ENCODE measurements at regions not wholly inside any gene's neighbourhood (a gene's known extent, or its start where the extent isn't known, plus 50 kb on each side); places are given as distances from the start of the nearest gene placed in this dataset.
"Not testable (repeated sequence)": the region's sequence is repeated elsewhere in the genome, so short reads cannot be mapped to it uniquely, and the experiment has no call there.

GRCh38 chr2:185014076-185014475 is 415.7 kb downstream of the ZNF804A start:
- no peak overlapping the region for H4K5ac ChIP-seq (ENCODE audit: insufficient read length, low read depth, low read length)
- DNase-seq (ENCODE audit: low read depth in 1 of 2, low spot score in 2 of 2) (no peak), FAIRE-seq (no peak)
- no peaks in the 10 kb centered on the region for H3K23me2 ChIP-seq (ENCODE audit: low read depth, low read length)
- no peak overlapping the region for H3K14ac ChIP-seq (ENCODE audit: insufficient read length)
- no peaks in the 10 kb centered on the region for H4K20me1 ChIP-seq (replicated peaks in 1 of 2; ENCODE audit: control insufficient read depth in 1 of 2, insufficient read depth in 2 of 2, low read length in 2 of 2)
- H3K27me3 ChIP-seq (replicated peaks in 1 of 4; ENCODE audit: control insufficient read depth in 3 of 4, extremely low read depth in 1 of 4, insufficient read depth in 3 of 4, low read length in 3 of 4) = no peaks in the 10 kb centered on the region
- H3K4me3 ChIP-seq (ENCODE audit: extremely low read depth in 1 of 4, insufficient read depth in 2 of 4, low read depth in 3 of 4, low read length in 4 of 4) = no peak overlapping the region
- no peak overlapping the region for H2AK5ac ChIP-seq (ENCODE audit: low read depth, low read length)
- no peak overlapping the region for H3K27ac ChIP-seq (ENCODE audit: low read depth, low read length)
- no peak overlapping the region for H2BK20ac ChIP-seq (ENCODE audit: low read length)
- H3K79me2 ChIP-seq (ENCODE audit: control insufficient read depth in 1 of 2, insufficient read depth in 2 of 2, low read length in 2 of 2) = no peaks in the 10 kb centered on the region
- ChIA-PET POLR2A (ENCODE audit: partially characterized antibody) (interaction anchor here (0.7 kb wide), 1 partner anchor 684 kb away, joined by 3 read pairs; no protein-coding TSS in a partner anchor), CTCF (ENCODE audit: partially characterized antibody) (no interaction called here)
- no peak overlapping the region for H3K56ac ChIP-seq (replicated peaks; ENCODE audit: insufficient read length, low read depth, low read length)
- no peak overlapping the region for H2BK15ac ChIP-seq (ENCODE audit: low read length)
- no peaks in the 10 kb centered on the region; a peak in 2 of 8 replicates for H3K36me3 ChIP-seq (ENCODE audit: control insufficient read depth in 2 of 4, insufficient read depth in 4 of 4, low read length in 3 of 4)
- no peak overlapping the region for H3K4me2 ChIP-seq (ENCODE audit: insufficient read depth in 1 of 2, low read depth in 2 of 2, low read length in 2 of 2)
- H3K9me3 ChIP-seq (ENCODE audit: insufficient read depth in 2 of 2, low read depth in 1 of 2, low read length in 1 of 2) = peaks cover 16 to 21% of the 10 kb centered on the region in 2 experiments
- no peaks in the 10 kb centered on the region for H3K4me1 ChIP-seq (replicated peaks in 1 of 4; ENCODE audit: control insufficient read depth in 3 of 4, insufficient read depth in 4 of 4, low read length in 3 of 4)
- no peak overlapping the region for H3K23ac ChIP-seq (ENCODE audit: insufficient read length)
- H2BK5ac ChIP-seq (ENCODE audit: low read depth, low read length) = no peak overlapping the region
- no peak overlapping the region for H4K8ac ChIP-seq (ENCODE audit: extremely low read depth, insufficient read depth, low read length)
- H3K4ac ChIP-seq (replicated peaks; ENCODE audit: insufficient read length, low read depth, low read length) = no peak overlapping the region
- H3K79me1 ChIP-seq (ENCODE audit: low read depth, low read length) = no peaks in the 10 kb centered on the region
- H3K9ac ChIP-seq (replicated peaks in 1 of 4; ENCODE audit: extremely low read depth in 1 of 4, low read depth in 3 of 4, low read length in 3 of 4) = no peak overlapping the region
- no peak overlapping the region for H2AFZ ChIP-seq (ENCODE audit: low read length)
- TF ChIP-seq GABPA (IDR thresholded peaks at IDR 0.05; ENCODE audit: borderline replicate concordance, insufficient read depth, low read length) = no peak
- no peak for TF ChIP-seq EZH2 (IDR thresholded peaks at IDR 0.05; ENCODE audit: low read depth, low read length, severe bottlenecking)
- no peak for TF ChIP-seq PHF8 (conservative IDR thresholded peaks at IDR 0.05; ENCODE audit: low read depth, low read length)
- H2BK12ac ChIP-seq (ENCODE audit: low read depth, low read length) = no peak overlapping the region
- no peak overlapping the region for H2BK120ac ChIP-seq (replicated peaks; ENCODE audit: low read depth, low read length)
- H4K91ac ChIP-seq (replicated peaks; ENCODE audit: insufficient read length, low read length) = no peak overlapping the region
- H3K18ac ChIP-seq (ENCODE audit: extremely low read depth, low read length) = no peak overlapping the region

- CTCF ChIA-PET (ENCODE audit: partially characterized antibody) = interaction anchor here (0.5 kb wide), 1 partner anchor 18 kb away, joined by 3 read pairs; no protein-coding TSS in a partner anchor
- H3K56ac ChIP-seq (replicated peaks; ENCODE audit: insufficient read length, low read depth, low read length); H3K18ac ChIP-seq (ENCODE audit: extremely low read depth, low read length); FAIRE-seq; H3K14ac ChIP-seq (ENCODE audit: insufficient read length); H2BK12ac ChIP-seq (ENCODE audit: low read depth, low read length); H3K23ac ChIP-seq (ENCODE audit: insufficient read length); H4K8ac ChIP-seq (ENCODE audit: extremely low read depth, insufficient read depth, low read length); H2AFZ ChIP-seq (ENCODE audit: low read length); H4K91ac ChIP-seq (replicated peaks; ENCODE audit: insufficient read length, low read length); POLR2A ChIA-PET (ENCODE audit: partially characterized antibody); DNase-seq (ENCODE audit: low read depth in 1 of 2, low spot score in 2 of 2); H3K4me1 ChIP-seq (replicated peaks in 1 of 4; ENCODE audit: control insufficient read depth in 3 of 4, insufficient read depth in 4 of 4, low read length in 3 of 4); H3K79me1 ChIP-seq (ENCODE audit: low read depth, low read length); H3K9ac ChIP-seq (replicated peaks in 1 of 4; ENCODE audit: extremely low read depth in 1 of 4, low read depth in 3 of 4, low read length in 3 of 4); H3K4me2 ChIP-seq (ENCODE audit: insufficient read depth in 1 of 2, low read depth in 2 of 2, low read length in 2 of 2); H2BK15ac ChIP-seq (ENCODE audit: low read length); H3K23me2 ChIP-seq (ENCODE audit: low read depth, low read length); H3K9me3 ChIP-seq (ENCODE audit: insufficient read depth in 2 of 2, low read depth in 1 of 2, low read length in 1 of 2); H4K5ac ChIP-seq (ENCODE audit: insufficient read length, low read depth, low read length); H2BK5ac ChIP-seq (ENCODE audit: low read depth, low read length); H2AK5ac ChIP-seq (ENCODE audit: low read depth, low read length); H3K27ac ChIP-seq (ENCODE audit: low read depth, low read length); H2BK120ac ChIP-seq (replicated peaks; ENCODE audit: low read depth, low read length); H2BK20ac ChIP-seq (ENCODE audit: low read length); H3K79me2 ChIP-seq (ENCODE audit: control insufficient read depth in 1 of 2, insufficient read depth in 2 of 2, low read length in 2 of 2); H3K4me3 ChIP-seq (ENCODE audit: extremely low read depth in 1 of 4, insufficient read depth in 2 of 4, low read depth in 3 of 4, low read length in 4 of 4); H3K27me3 ChIP-seq (replicated peaks in 1 of 4; ENCODE audit: control insufficient read depth in 3 of 4, extremely low read depth in 1 of 4, insufficient read depth in 3 of 4, low read length in 3 of 4); H4K20me1 ChIP-seq (replicated peaks in 1 of 2; ENCODE audit: control insufficient read depth in 1 of 2, insufficient read depth in 2 of 2, low read length in 2 of 2); H3K36me3 ChIP-seq (ENCODE audit: control insufficient read depth in 2 of 4, insufficient read depth in 4 of 4, low read length in 3 of 4); H3K4ac ChIP-seq (replicated peaks; ENCODE audit: insufficient read length, low read depth, low read length): not testable (repeated sequence)
- WGBS, 2 experiments (ENCODE audit: extremely low coverage in 1 of 2, insufficient coverage in 1 of 2, insufficient read length in 1 of 2, insufficient replicate concordance in 2 of 2, low coverage in 1 of 2, low lambda C conversion rate in 2 of 2, missing lambda C conversion rate in 1 of 2) = 98% methylated on average over 3 of the region's 3 CpGs; no CpG with 5 or more reads in 1 of the 2 experiments
Measured at GRCh38 chr2:185025891-185026290, 427.6 kb downstream of the ZNF804A start.

All from H1 (cell line).